Liver (tissue), 8 donors: ENCODE measurements at regions not wholly inside any gene's neighbourhood (a gene's known extent, or its start where the extent isn't known, plus 50 kb on each side); places are given as distances from the start of the nearest gene placed in this dataset.
A peak's percentile ranks its signal among the peaks of the same experiment; 100 is the strongest.

Source experiments
- DNase-seq: peaks from one replicate; pipeline ENCODE4 v3.0.0-alpha.2; 2017; ENCODE audit warnings: low spot score
- H3K27ac ChIP-seq, 2 donors: one replicate each; pipeline ENCODE4 v1.7.0; 2013; ENCODE audit warnings: inconsistent platforms in 2 of 2, low read length in 2 of 2, control low read depth in 1 of 2, low read depth in 1 of 2, mild to moderate bottlenecking in 1 of 2
- H3K27me3 ChIP-seq, 4 donors: one replicate each; pipeline versions ENCODE4 v1.6.1 to v1.7.0; 2013; ENCODE audit warnings: low read length in 3 of 4, inconsistent platforms in 1 of 4, mild to moderate bottlenecking in 1 of 4, moderate library complexity in 1 of 4; ENCODE audit not compliant: control insufficient read depth in 4 of 4, insufficient read depth in 4 of 4
- H3K36me3 ChIP-seq, 4 donors: one replicate each; pipeline versions ENCODE4 v1.6.1 to v1.7.0; 2013; ENCODE audit warnings: low read length in 3 of 4, mild to moderate bottlenecking in 3 of 4, low read depth in 1 of 4, moderate library complexity in 1 of 4; ENCODE audit not compliant: control insufficient read depth in 4 of 4, insufficient read depth in 3 of 4
- H3K4me1 ChIP-seq, 4 donors: one replicate each; pipeline versions ENCODE4 v1.6.1 to v1.7.0; 2013; ENCODE audit warnings: low read length in 3 of 4, mild to moderate bottlenecking in 3 of 4, moderate library complexity in 1 of 4; ENCODE audit not compliant: control insufficient read depth in 4 of 4, insufficient read depth in 4 of 4
- H3K4me3 ChIP-seq, 3 donors: one replicate each; pipeline versions ENCODE4 v1.6.1 to v1.7.0; 2013; ENCODE audit warnings: low read length in 3 of 3, control low read depth in 1 of 3, low read depth in 1 of 3, mild to moderate bottlenecking in 1 of 3
- H3K9ac ChIP-seq, 2 donors: one replicate each; pipeline ENCODE4 v1.7.0; 2013; ENCODE audit warnings: low read length in 2 of 2, mild to moderate bottlenecking in 2 of 2, moderate library complexity in 2 of 2, control low read depth in 1 of 2, low read depth in 1 of 2
- H3K9me3 ChIP-seq, 4 donors: one replicate each; pipeline versions ENCODE4 v1.6.1 to v1.7.0; 2013; ENCODE audit warnings: low read length in 3 of 4; ENCODE audit not compliant: control insufficient read depth in 4 of 4
- ATF3 ChIP-seq: IDR thresholded peaks from 2 replicates; pipeline ENCODE4 v1.6.1; 2016; ENCODE audit warnings: antibody characterized with exemption
- CTCF ChIP-seq: fragments of 150-350 bp; IDR thresholded peaks from 2 replicates; pipeline ENCODE4 v1.5.1; 2017; ENCODE audit warnings: improper control_type of control experiment, low read depth, low read length; ENCODE audit not compliant: missing input control
- EGR1 ChIP-seq, 2 donors: IDR thresholded peaks; 2 replicates each; pipeline ENCODE4 v1.6.1; 2016 to 2018; ENCODE audit warnings: antibody characterized with exemption in 2 of 2, low read depth in 2 of 2
- FOXA1 ChIP-seq: IDR thresholded peaks from 2 replicates; pipeline ENCODE4 v1.6.1; 2016; ENCODE audit warnings: antibody characterized with exemption
- FOXA2 ChIP-seq: IDR thresholded peaks from 2 replicates; pipeline ENCODE4 v1.6.1; 2016; ENCODE audit warnings: antibody characterized with exemption
- GABPA ChIP-seq, 2 donors: IDR thresholded peaks in 1 of 2; conservative IDR thresholded peaks in 1 of 2; 2 replicates each; pipeline ENCODE4 v1.6.1; 2016; ENCODE audit warnings: antibody characterized with exemption in 2 of 2, mild to moderate bottlenecking in 1 of 2, moderate library complexity in 1 of 2
- HNF4A ChIP-seq, 2 donors: conservative IDR thresholded peaks; 2 replicates each; pipeline ENCODE4 v1.6.1; 2016; ENCODE audit warnings: antibody characterized with exemption in 2 of 2, mild to moderate bottlenecking in 2 of 2
- HNF4G ChIP-seq: IDR thresholded peaks from 2 replicates; pipeline ENCODE4 v1.6.1; 2016; ENCODE audit warnings: antibody characterized with exemption
- JUND ChIP-seq, 2 donors: IDR thresholded peaks; 2 replicates each; pipeline ENCODE4 v1.6.1; 2016; ENCODE audit warnings: antibody characterized with exemption in 2 of 2
- MAX ChIP-seq: IDR thresholded peaks from 2 replicates; pipeline ENCODE4 v1.6.1; 2016; ENCODE audit warnings: antibody characterized with exemption
- NR2F2 ChIP-seq: IDR thresholded peaks from 2 replicates; pipeline ENCODE4 v1.6.1; 2016; ENCODE audit warnings: antibody characterized with exemption
- RAD21 ChIP-seq, 2 donors: IDR thresholded peaks; 2 replicates each; pipeline ENCODE4 v1.6.1; 2016; ENCODE audit warnings: antibody characterized with exemption in 2 of 2, mild to moderate bottlenecking in 2 of 2
- REST ChIP-seq: IDR thresholded peaks from 2 replicates; pipeline ENCODE4 v1.6.1; 2016; ENCODE audit warnings: antibody characterized with exemption, mild to moderate bottlenecking
- RXRA ChIP-seq, 2 donors: IDR thresholded peaks; 2 replicates each; pipeline ENCODE4 v1.6.1; 2017 to 2018; ENCODE audit warnings: antibody characterized with exemption in 2 of 2, mild to moderate bottlenecking in 1 of 2
- SP1 ChIP-seq: IDR thresholded peaks from 2 replicates; pipeline ENCODE4 v1.6.1; 2018; ENCODE audit warnings: antibody characterized with exemption, mild to moderate bottlenecking
- TAF1 ChIP-seq: conservative IDR thresholded peaks from 2 replicates; pipeline ENCODE4 v1.6.1; 2016; ENCODE audit warnings: antibody characterized with exemption, mild to moderate bottlenecking
- YY1 ChIP-seq: IDR thresholded peaks from 2 replicates; pipeline ENCODE4 v1.6.1; 2016; ENCODE audit warnings: antibody characterized with exemption, mild to moderate bottlenecking
- ZBTB33 ChIP-seq: IDR thresholded peaks from 2 replicates; pipeline ENCODE4 v1.6.1; 2016; ENCODE audit warnings: antibody characterized with exemption
- WGBS: extraction: QIAGEN DNeasy Blood & Tissue Kit; methylation state at CpG from one replicate; pipeline ENCODE4 v1.1.7; 2013; 5-methylcytosine and 5-hydroxymethylcytosine counted together
- donor health status: healthy.
- donor health status: healthy.
- donor health status: healthy.
- donor health status: healthy.
- donor health status: healthy.

- Histone ChIP-seq H3K9ac (no peak overlapping the region), H3K36me3 (no peaks in the 10 kb centered on the region), H3K9me3 (no peaks in the 10 kb centered on the region), H3K27me3 (no peaks in the 10 kb centered on the region), H3K4me1 (peaks cover 0 to 4% (median 2%) of the 10 kb centered on the region in 4 donors), H3K27ac (no peak overlapping the region), H3K4me3 (no peak overlapping the region)
- DNase-seq: peak; percentile 20
- WGBS: 93% methylated on average over 4 of the region's 4 CpGs
- TF ChIP-seq SP1 (no peak), EGR1 (IDR thresholded peaks at IDR 0.05; ENCODE audit: low read depth in 2 of 2) (no peak), HNF4G (no peak), REST (no peak), HNF4A (conservative IDR thresholded peaks at IDR 0.05) (no peak), FOXA2 (no peak), CTCF (no peak), GABPA (IDR thresholded peaks at IDR 0.05 in 1 of 2, conservative IDR thresholded peaks at IDR 0.05 in 1 of 2) (no peak), NR2F2 (no peak), FOXA1 (no peak), RXRA (IDR thresholded peaks at IDR 0.05) (no peak), JUND (IDR thresholded peaks at IDR 0.05) (no peak)
Measured at GRCh38 chr18:47746615-47747014, 183.8 kb downstream of the SMAD2 start.

DNA sequence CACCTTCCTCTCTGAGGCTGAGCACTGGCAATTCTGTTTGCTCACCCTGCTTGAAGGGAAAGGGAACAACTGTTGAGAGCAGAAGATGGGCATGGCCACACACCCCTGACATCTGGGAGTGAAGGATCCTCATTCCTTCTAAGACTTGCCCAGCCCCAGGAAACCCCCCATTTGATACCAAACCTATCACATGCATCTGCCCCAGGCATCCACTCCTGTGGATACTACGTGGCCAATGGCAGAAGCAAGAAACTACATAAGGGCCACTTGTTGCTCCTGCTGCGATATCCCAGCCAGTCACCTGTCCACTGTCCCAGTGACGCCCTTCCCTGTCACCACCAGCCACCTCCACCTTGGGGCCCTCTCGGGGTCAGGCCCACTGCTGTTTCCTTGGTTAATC, 185.2 kb downstream of the SMAD2 start:
- no peak overlapping the region for H3K4me3 ChIP-seq
- no peaks in the 10 kb centered on the region for H3K27me3 ChIP-seq
- H3K27ac ChIP-seq: no peak overlapping the region
- H3K9me3 ChIP-seq: no peaks in the 10 kb centered on the region
- H3K9ac ChIP-seq: no peak overlapping the region
- whole genome bisulfite sequencing: 82% methylated on average over 4 of the region's 4 CpGs
- H3K4me1 ChIP-seq: peaks cover 0 to 4% (median 2%) of the 10 kb centered on the region in 4 donors
- no peaks in the 10 kb centered on the region for H3K36me3 ChIP-seq
- TF ChIP-seq FOXA1 (no peak), EGR1 (IDR thresholded peaks at IDR 0.05; ENCODE audit: low read depth in 2 of 2) (no peak), SP1 (no peak), RAD21 (IDR thresholded peaks at IDR 0.05) (no peak), TAF1 (no peak), YY1 (no peak), ZBTB33 (no peak), HNF4G (no peak), NR2F2 (no peak), REST (no peak), FOXA2 (no peak), JUND (IDR thresholded peaks at IDR 0.05) (no peak), CTCF (no peak), GABPA (IDR thresholded peaks at IDR 0.05 in 1 of 2, conservative IDR thresholded peaks at IDR 0.05 in 1 of 2) (no peak), MAX (no peak), RXRA (IDR thresholded peaks at IDR 0.05) (no peak), HNF4A (conservative IDR thresholded peaks at IDR 0.05) (no peak), ATF3 (no peak)
- peak; percentile 25 for DNase-seq
